SK-N-SH (cell line): ENCODE measurements at regions not wholly inside any gene's neighbourhood (a gene's known extent, or its start where the extent isn't known, plus 50 kb on each side); places are given as distances from the start of the nearest gene placed in this dataset.

Experiments
- CTCF ChIA-PET: fragments of 300-600, 350-600 bp; formaldehyde crosslinking; extraction: SDS; loops from one replicate; lab custom pipeline; 2021; lab: Yijun Ruan, JAX
- POLR2A ChIA-PET: fragments of 350-600 bp; sonication (Branson Sonifier 250); formaldehyde crosslinking; extraction: SDS; loops from one replicate; lab custom pipeline; 2020; ENCODE audit warnings: antibody characterized with exemption, inconsistent platforms; lab: Yijun Ruan, JAX
- DNase-seq: peaks from one replicate; pipeline ENCODE4 v3.0.0; 2012
- H2AFZ ChIP-seq: fragments of 200-600 bp; sonication (generic); 2 replicates; pipeline ENCODE4 v1.8.1; 2016; ENCODE audit warnings: antibody characterized with exemption, mild to moderate bottlenecking, low read depth
- H3F3A ChIP-seq: fragments of 200-600 bp; sonication (generic); replicated peaks from 2 replicates; pipeline ENCODE3; 2016; ENCODE audit warnings: antibody characterized with exemption, mild to moderate bottlenecking; ENCODE audit not compliant: insufficient read depth
- H3K27ac ChIP-seq, 2 experiments: fragments of 200-500 bp in 1 of 2; fragments of 200-600 bp in 1 of 2; sonication (Bioruptor generic) in 1 of 2; sonication (generic), shearing (Covaris generic) in 1 of 2; 2 replicates each; pipeline versions ENCODE4 v1.5.1 to v1.6.1; 2014 to 2016; ENCODE audit warnings: low read depth in 2 of 2, inconsistent platforms in 1 of 2, low read length in 1 of 2, mild to moderate bottlenecking in 1 of 2, mixed read lengths in 1 of 2
- H3K27me3 ChIP-seq: fragments of 200-600 bp; sonication (generic), shearing (Covaris generic); 2 replicates; pipeline ENCODE4 v1.6.1; 2016; ENCODE audit warnings: mixed run types; ENCODE audit not compliant: insufficient read depth
- H3K36me3 ChIP-seq, 2 experiments: fragments of 200-500 bp in 1 of 2; fragments of 200-600 bp in 1 of 2; sonication (Bioruptor generic) in 1 of 2; sonication (generic) in 1 of 2; replicated peaks in 1 of 2; 2 replicates each; pipeline versions ENCODE3 to v1.5.1; 2014 to 2016; ENCODE audit warnings: low read length in 1 of 2, mild to moderate bottlenecking in 1 of 2; ENCODE audit not compliant: insufficient read depth in 2 of 2, control insufficient read depth in 1 of 2
- H3K4me1 ChIP-seq, 2 experiments: fragments of 200-500 bp in 1 of 2; fragments of 200-600 bp in 1 of 2; sonication (Bioruptor generic) in 1 of 2; sonication (generic), shearing (Covaris generic) in 1 of 2; 2 replicates each; pipeline versions ENCODE4 v1.5.1 to v1.6.1; 2014 to 2016; ENCODE audit warnings: low read depth in 1 of 2, low read length in 1 of 2, mixed run types in 1 of 2; ENCODE audit not compliant: insufficient read depth in 2 of 2, control insufficient read depth in 1 of 2
- H3K4me2 ChIP-seq: fragments of 200-600 bp; sonication (generic), shearing (Covaris generic); 2 replicates; pipeline ENCODE4 v1.6.1; 2017; ENCODE audit warnings: mixed run types
- H3K4me3 ChIP-seq, 2 experiments: fragments of 200-500 bp in 1 of 2; fragments of 200-600 bp in 1 of 2; sonication (Bioruptor generic) in 1 of 2; sonication (generic), shearing (Covaris generic) in 1 of 2; 2 replicates each; pipeline versions ENCODE4 v1.5.1 to v1.8.1; 2014 to 2016; ENCODE audit warnings: low read depth in 2 of 2, inconsistent platforms in 1 of 2, low read length in 1 of 2, mild to moderate bottlenecking in 1 of 2, mixed read lengths in 1 of 2, moderate library complexity in 1 of 2
- H3K79me2 ChIP-seq: fragments of 200-600 bp; sonication (generic); 2 replicates; pipeline ENCODE4 v1.8.1; 2017; ENCODE audit warnings: mild to moderate bottlenecking; ENCODE audit not compliant: insufficient read depth
- H3K9ac ChIP-seq: fragments of 200-600 bp; sonication (generic); 2 replicates; pipeline ENCODE4 v1.6.1; 2017; ENCODE audit warnings: mixed run types
- H3K9me2 ChIP-seq: fragments of 200-600 bp; sonication (generic); 2 replicates; pipeline ENCODE4 v1.6.1; 2017; ENCODE audit warnings: mixed run types
- H3K9me3 ChIP-seq: fragments of 200-600 bp; sonication (generic); 2 replicates; pipeline ENCODE4 v1.6.1; 2017; ENCODE audit warnings: mixed run types, mild to moderate bottlenecking, moderate library complexity
- H4K20me1 ChIP-seq: fragments of 200-600 bp; sonication (generic); 2 replicates; pipeline ENCODE4 v1.6.1; 2017; ENCODE audit warnings: mild to moderate bottlenecking, mixed run types; ENCODE audit not compliant: insufficient read depth
- CHD2 ChIP-seq: fragments of 150-350 bp; IDR thresholded peaks from 2 replicates; pipeline ENCODE4 v1.6.1; 2018; ENCODE audit warnings: low read length; ENCODE audit not compliant: partially characterized antibody
- ELF1 ChIP-seq: IDR thresholded peaks from 2 replicates; pipeline ENCODE4 v1.4.0; 2012
- EP300 ChIP-seq, 2 experiments: IDR thresholded peaks; 2 replicates each; pipeline versions ENCODE4 v1.4.0 to v1.6.1; 2012; ENCODE audit warnings: borderline replicate concordance in 1 of 2, low read depth in 1 of 2, low read length in 1 of 2
- EZH2phosphoT487 ChIP-seq: fragments of 200-600 bp; sonication (generic); IDR thresholded peaks from 2 replicates; pipeline ENCODE4 v1.6.1; 2017; ENCODE audit warnings: low read depth, mixed run types, mild to moderate bottlenecking, antibody characterized with exemption, moderate library complexity, borderline replicate concordance
- FOSL2 ChIP-seq: IDR thresholded peaks from 2 replicates; pipeline ENCODE4 v1.4.0; 2012; ENCODE audit warnings: low read depth, mild to moderate bottlenecking, moderate library complexity, borderline replicate concordance
- FOXJ3 ChIP-seq: sonication (generic); formaldehyde crosslinking; IDR thresholded peaks from 2 replicates; pipeline ENCODE4 v1.5.1; 2020; ENCODE audit warnings: mild to moderate bottlenecking, missing genetic modification reagents
- GATA2 ChIP-seq: sonication (generic); formaldehyde crosslinking; IDR thresholded peaks from 2 replicates; pipeline ENCODE4 v1.5.0; 2020; ENCODE audit warnings: mild to moderate bottlenecking, missing genetic modification reagents
- MEF2A ChIP-seq: IDR thresholded peaks from 2 replicates; pipeline ENCODE4 v1.4.0; 2012; ENCODE audit warnings: low read depth, borderline replicate concordance
- NRF1 ChIP-seq: IDR thresholded peaks from 2 replicates; pipeline ENCODE4 v1.6.1; 2012; ENCODE audit warnings: low read depth, mild to moderate bottlenecking, low read length
- PBX3 ChIP-seq: IDR thresholded peaks from 2 replicates; pipeline ENCODE4; 2012
- SIN3A ChIP-seq: IDR thresholded peaks from 2 replicates; pipeline ENCODE4 v1.6.1; 2012; ENCODE audit warnings: low read depth, mild to moderate bottlenecking, low read length, moderate library complexity, borderline replicate concordance
- SMC3 ChIP-seq: IDR thresholded peaks from 2 replicates; pipeline ENCODE4 v1.6.1; 2012; ENCODE audit warnings: low read depth, low read length, improper control_type of control experiment
- TAF1 ChIP-seq: IDR thresholded peaks from 2 replicates; pipeline ENCODE4 v1.6.1; 2012; ENCODE audit warnings: low read depth, mild to moderate bottlenecking, low read length, moderate library complexity, borderline replicate concordance
- TCF12 ChIP-seq: IDR thresholded peaks from 2 replicates; pipeline ENCODE4 v1.4.0; 2012
- YY1 ChIP-seq: IDR thresholded peaks from 2 replicates; pipeline ENCODE4 v1.4.0; 2012; ENCODE audit warnings: low read depth, mild to moderate bottlenecking
- WGBS: methylation state at CpG from one replicate; pipeline ENCODE4 v1.1.6; 2017; ENCODE audit warnings: low lambda C conversion rate; 5-methylcytosine and 5-hydroxymethylcytosine counted together
- TF ChIP-seq, protein P1 (sequence below): IDR thresholded peaks from 2 replicates; pipeline ENCODE4 v1.4.0; 2012; ENCODE audit warnings: low read depth, borderline replicate concordance
- TF ChIP-seq, protein P2 (sequence below): IDR thresholded peaks from 2 replicates; pipeline ENCODE4 v1.4.0; 2012; ENCODE audit warnings: low read depth

- 11% methylated on average over 7 of the region's 7 CpGs for WGBS
- Histone ChIP-seq H3K9me2 (no peaks in the 10 kb centered on the region), H3K36me3 (no peaks in the 10 kb centered on the region), H4K20me1 (no peaks in the 10 kb centered on the region), H3K4me2 (no peak overlapping the region), H3K9me3 (no peaks in the 10 kb centered on the region; the same call in 1 of the 2 replicates), H3K9ac (no peak overlapping the region), H3K4me3 (no peak overlapping the region), H2AFZ (no peak overlapping the region), H3K27me3 (no peaks in the 10 kb centered on the region), H3K79me2 (no peaks in the 10 kb centered on the region), H3K27ac (no peak overlapping the region), H3K4me1 (no peaks in the 10 kb centered on the region), H3F3A (no peaks in the 10 kb centered on the region)
- no peak for DNase-seq
- CTCF ChIA-PET, result no interaction called here
- TF ChIP-seq, protein P1, sequence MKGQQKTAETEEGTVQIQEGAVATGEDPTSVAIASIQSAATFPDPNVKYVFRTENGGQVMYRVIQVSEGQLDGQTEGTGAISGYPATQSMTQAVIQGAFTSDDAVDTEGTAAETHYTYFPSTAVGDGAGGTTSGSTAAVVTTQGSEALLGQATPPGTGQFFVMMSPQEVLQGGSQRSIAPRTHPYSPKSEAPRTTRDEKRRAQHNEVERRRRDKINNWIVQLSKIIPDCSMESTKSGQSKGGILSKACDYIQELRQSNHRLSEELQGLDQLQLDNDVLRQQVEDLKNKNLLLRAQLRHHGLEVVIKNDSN, result no peak
- no peak for TF ChIP-seq FOXJ3 (CRISPR knock-in tag)
- POLR2A ChIA-PET, result no interaction called here
These were observed 182.4 kb upstream of the RBFOX1 start for GRCh38 chr16:7150230-7150629.

DNA sequence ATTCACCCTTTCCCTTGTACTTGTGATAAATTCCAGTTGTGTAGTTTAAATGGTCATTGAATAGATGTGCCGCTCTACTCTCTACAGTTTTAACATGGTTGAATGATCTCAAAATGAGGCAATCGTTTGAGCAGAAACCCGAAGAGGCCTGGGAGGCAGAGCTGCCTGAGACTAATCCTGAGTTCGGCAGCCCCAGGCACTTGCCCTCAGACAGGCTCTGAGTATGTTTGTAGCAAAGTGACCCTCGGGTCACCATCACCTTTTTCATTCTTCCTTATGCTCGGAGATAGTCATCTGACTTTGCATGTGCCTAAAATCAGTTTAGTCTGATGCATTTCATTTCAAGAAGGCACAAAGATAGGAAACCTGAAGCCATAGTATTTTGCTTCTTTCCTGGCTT, 184.0 kb upstream of the RBFOX1 start:
- DNase-seq, result no peak
- no peaks in the 10 kb centered on the region for H3K27me3 ChIP-seq
- 23% methylated on average over 6 of the region's 6 CpGs for WGBS
- H3K27ac ChIP-seq, result no peak overlapping the region
- no peak overlapping the region for H2AFZ ChIP-seq
- no peaks in the 10 kb centered on the region for H3K9me3 ChIP-seq
- no peak overlapping the region for H3K4me3 ChIP-seq
- H3F3A ChIP-seq, result no peaks in the 10 kb centered on the region
- CTCF ChIA-PET, result no interaction called here
- H3K4me2 ChIP-seq, result no peak overlapping the region
- H4K20me1 ChIP-seq, result no peaks in the 10 kb centered on the region
- no peak overlapping the region for H3K9ac ChIP-seq
- POLR2A ChIA-PET, result no interaction called here
- H3K9me2 ChIP-seq, result no peaks in the 10 kb centered on the region
- TF ChIP-seq EZH2phosphoT487 (no peak), SIN3A (no peak)
- no peaks in the 10 kb centered on the region for H3K36me3 ChIP-seq
- no peaks in the 10 kb centered on the region for H3K79me2 ChIP-seq
- no peaks in the 10 kb centered on the region for H3K4me1 ChIP-seq

- WGBS, result 5% methylated on average over 5 of the region's 5 CpGs
- Histone ChIP-seq H3K4me2 (no peak overlapping the region), H3K9me3 (no peaks in the 10 kb centered on the region), H3K4me3 (no peak overlapping the region), H3K9ac (no peak overlapping the region), H3K9me2 (no peaks in the 10 kb centered on the region), H3K27me3 (no peaks in the 10 kb centered on the region), H3K4me1 (no peaks in the 10 kb centered on the region), H3K36me3 (no peaks in the 10 kb centered on the region), H3F3A (no peaks in the 10 kb centered on the region), H3K79me2 (no peaks in the 10 kb centered on the region), H3K27ac (no peak overlapping the region), H4K20me1 (no peaks in the 10 kb centered on the region), H2AFZ (no peak overlapping the region)
- TF ChIP-seq SMC3 (no peak), MEF2A (no peak), YY1 (no peak), CHD2 (no peak), FOXJ3 (CRISPR knock-in tag) (no peak), TAF1 (no peak), EP300 (IDR thresholded peaks at IDR 0.05; ENCODE audit: borderline replicate concordance in 1 of 2, low read depth in 1 of 2, low read length in 1 of 2) (no peak), GATA2 (CRISPR knock-in tag) (no peak), SIN3A (no peak), TCF12 (no peak), PBX3 (no peak), ELF1 (no peak), NRF1 (no peak), FOSL2 (no peak)
- TF ChIP-seq, protein P2, sequence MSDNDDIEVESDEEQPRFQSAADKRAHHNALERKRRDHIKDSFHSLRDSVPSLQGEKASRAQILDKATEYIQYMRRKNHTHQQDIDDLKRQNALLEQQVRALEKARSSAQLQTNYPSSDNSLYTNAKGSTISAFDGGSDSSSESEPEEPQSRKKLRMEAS, result no peak
- CTCF ChIA-PET, result no interaction called here
- no peak for DNase-seq
- POLR2A ChIA-PET, result no interaction called here
These were observed 191.7 kb upstream of the RBFOX1 start for GRCh38 chr16:7140899-7141298.
